PFSK-1 (cell line): ENCODE measurements at regions not wholly inside any gene's neighbourhood (a gene's known extent, or its start where the extent isn't known, plus 50 kb on each side); places are given as distances from the start of the nearest gene placed in this dataset.

Experiments used
- REST ChIP-seq, 2 experiments: IDR thresholded peaks; 2 replicates each; pipeline versions ENCODE4 v1.6.1 to v1.8.0; 2011 to 2012; ENCODE audit warnings: low read depth in 2 of 2, low read length in 2 of 2, control low read depth in 1 of 2, inconsistent platforms in 1 of 2, mild to moderate bottlenecking in 1 of 2, moderate library complexity in 1 of 2; ENCODE audit not compliant: insufficient read depth in 1 of 2
- TAF1 ChIP-seq: IDR thresholded peaks from 2 replicates; pipeline ENCODE4 v1.6.1; 2012; ENCODE audit warnings: low read length, control low read depth, borderline replicate concordance; ENCODE audit not compliant: insufficient read depth

GRCh38 chr5:72605632-72606031 lies 98.4 kb upstream of the ZNF366 start:
- TF ChIP-seq TAF1: no peak
- no peak for TF ChIP-seq REST (IDR thresholded peaks at IDR 0.05; ENCODE audit: insufficient read depth in 1 of 2, low read depth in 2 of 2, low read length in 2 of 2)
